ENCODE measurements at regions not wholly inside any gene's neighbourhood (a gene's known extent, or its start where the extent isn't known, plus 50 kb on each side); places are given as distances from the start of the nearest gene placed in this dataset.

GRCh38 chr13:43990829-43991228 is 111.1 kb downstream of the LACC1 start:
- intact Hi-C loops (cut with DNase I), result no loop called here

GRCh38 chr13:43991773-43992201 is 112.1 kb downstream of the LACC1 start:
- Histone ChIP-seq H3K27ac (ENCODE audit: low read depth in 1 of 2, low read length in 2 of 2) (no peak overlapping the region), H3K36me3 (ENCODE audit: control insufficient read depth in 1 of 2, insufficient read depth in 2 of 2, low read length in 1 of 2) (no peaks in the 10 kb centered on the region), H3K27me3 (ENCODE audit: control insufficient read depth in 1 of 2, insufficient read depth in 2 of 2, low read length in 1 of 2) (no peaks in the 10 kb centered on the region), H3K4me3 (ENCODE audit: low read length in 2 of 2) (no peak overlapping the region), H3K9me3 (ENCODE audit: control insufficient read depth, low read length) (peaks cover 5% of the 10 kb centered on the region), H3K4me1 (ENCODE audit: control insufficient read depth in 1 of 2, insufficient read depth in 2 of 2, low read length in 2 of 2) (peaks cover 0 to 3% of the 10 kb centered on the region in 2 donors)
- DNase-seq, result no peak
- ATAC-seq (ENCODE audit: low FRiP score), result no peak
- intact Hi-C loops (cut with DNase I), result no loop called here
- 53 to 56% methylated on average over 4 of the region's 4 CpGs for WGBS, 2 donors

More at GRCh38 chr13:43990829-43991228, 111.1 kb downstream of the LACC1 start:
- H3K27me3 ChIP-seq (ENCODE audit: control insufficient read depth in 1 of 2, insufficient read depth in 2 of 2, low read length in 1 of 2), result no peaks in the 10 kb centered on the region
- DNase-seq, result no peak
- peaks cover 0 to 1% of the 10 kb centered on the region in 2 donors for H3K4me1 ChIP-seq (ENCODE audit: control insufficient read depth in 1 of 2, insufficient read depth in 2 of 2, low read length in 2 of 2)
- no peak for ATAC-seq (ENCODE audit: low FRiP score)
- no peaks in the 10 kb centered on the region for H3K36me3 ChIP-seq (ENCODE audit: control insufficient read depth in 1 of 2, insufficient read depth in 2 of 2, low read length in 1 of 2)
- H3K9me3 ChIP-seq (ENCODE audit: control insufficient read depth, low read length), result peaks cover 5% of the 10 kb centered on the region
- no peak overlapping the region for H3K27ac ChIP-seq (ENCODE audit: low read depth in 1 of 2, low read length in 2 of 2)
- WGBS, 2 donors, result 96 to 97% methylated on average over 3 of the region's 3 CpGs
- no peak overlapping the region for H3K4me3 ChIP-seq (ENCODE audit: low read length in 2 of 2)

GRCh38 chr13:43992211-43992610 is 112.5 kb downstream of the LACC1 start:
- Histone ChIP-seq H3K27me3 (ENCODE audit: control insufficient read depth in 1 of 2, insufficient read depth in 2 of 2, low read length in 1 of 2) (no peaks in the 10 kb centered on the region), H3K4me3 (ENCODE audit: low read length in 2 of 2) (no peak overlapping the region), H3K36me3 (ENCODE audit: control insufficient read depth in 1 of 2, insufficient read depth in 2 of 2, low read length in 1 of 2) (no peaks in the 10 kb centered on the region), H3K27ac (ENCODE audit: low read depth in 1 of 2, low read length in 2 of 2) (no peak overlapping the region), H3K9me3 (ENCODE audit: control insufficient read depth, low read length) (peaks cover 5% of the 10 kb centered on the region), H3K4me1 (ENCODE audit: control insufficient read depth in 1 of 2, insufficient read depth in 2 of 2, low read length in 2 of 2) (peaks cover 0 to 3% of the 10 kb centered on the region in 2 donors)
- DNase-seq, result no peak
- intact Hi-C loops (cut with DNase I), result no loop called here
- ATAC-seq (ENCODE audit: low FRiP score), result no peak
- 84 to 91% methylated on average over 1 of the region's 1 CpG for whole genome bisulfite sequencing, 2 donors

- 89 to 96% methylated on average over 7 of the region's 7 CpGs for WGBS, 2 donors
- Histone ChIP-seq H3K4me1 (ENCODE audit: control insufficient read depth in 1 of 2, insufficient read depth in 2 of 2, low read length in 2 of 2) (peaks cover 0 to 3% of the 10 kb centered on the region in 2 donors), H3K27ac (ENCODE audit: low read depth in 1 of 2, low read length in 2 of 2) (no peak overlapping the region), H3K36me3 (ENCODE audit: control insufficient read depth in 1 of 2, insufficient read depth in 2 of 2, low read length in 1 of 2) (no peaks in the 10 kb centered on the region), H3K27me3 (ENCODE audit: control insufficient read depth in 1 of 2, insufficient read depth in 2 of 2, low read length in 1 of 2) (no peaks in the 10 kb centered on the region), H3K4me3 (ENCODE audit: low read length in 2 of 2) (no peak overlapping the region), H3K9me3 (ENCODE audit: control insufficient read depth, low read length) (peaks cover 5% of the 10 kb centered on the region)
- DNase-seq (no peak), ATAC-seq (ENCODE audit: low FRiP score) (no peak)
- intact Hi-C loops (cut with DNase I), result no loop called here
Measured at GRCh38 chr13:43994999-43995859, 115.5 kb downstream of the LACC1 start.

GRCh38 chr13:43996221-43996620 is 116.5 kb downstream of the LACC1 start:
- no peak for DNase-seq
- Histone ChIP-seq H3K9me3 (ENCODE audit: control insufficient read depth, low read length) (peaks cover 5% of the 10 kb centered on the region), H3K36me3 (ENCODE audit: control insufficient read depth in 1 of 2, insufficient read depth in 2 of 2, low read length in 1 of 2) (no peaks in the 10 kb centered on the region), H3K27ac (ENCODE audit: low read depth in 1 of 2, low read length in 2 of 2) (no peak overlapping the region), H3K27me3 (ENCODE audit: control insufficient read depth in 1 of 2, insufficient read depth in 2 of 2, low read length in 1 of 2) (no peaks in the 10 kb centered on the region), H3K4me3 (ENCODE audit: low read length in 2 of 2) (no peak overlapping the region), H3K4me1 (ENCODE audit: control insufficient read depth in 1 of 2, insufficient read depth in 2 of 2, low read length in 2 of 2) (peaks cover 0 to 3% of the 10 kb centered on the region in 2 donors)
- intact Hi-C loops (cut with DNase I), result no loop called here
- 60% methylated on average over 1 of the region's 1 CpG for WGBS, 2 donors
- no peak for ATAC-seq (ENCODE audit: low FRiP score)

GRCh38 chr13:44003481-44003880 is 123.8 kb downstream of the LACC1 start:
- no peak overlapping the region for H3K27ac ChIP-seq (ENCODE audit: low read depth in 1 of 2, low read length in 2 of 2)
- H3K4me1 ChIP-seq (ENCODE audit: control insufficient read depth in 1 of 2, insufficient read depth in 2 of 2, low read length in 2 of 2), result no peaks in the 10 kb centered on the region
- peaks cover 1% of the 10 kb centered on the region for H3K9me3 ChIP-seq (ENCODE audit: control insufficient read depth, low read length)
- no peaks in the 10 kb centered on the region for H3K27me3 ChIP-seq (ENCODE audit: control insufficient read depth in 1 of 2, insufficient read depth in 2 of 2, low read length in 1 of 2)
- intact Hi-C loops (cut with DNase I), result no loop called here
- H3K4me3 ChIP-seq (ENCODE audit: low read length in 2 of 2), result no peak overlapping the region
- no peaks in the 10 kb centered on the region for H3K36me3 ChIP-seq (ENCODE audit: control insufficient read depth in 1 of 2, insufficient read depth in 2 of 2, low read length in 1 of 2)
- DNase-seq (no peak), ATAC-seq (ENCODE audit: low FRiP score) (no peak)
- 85 to 87% methylated on average over 2 of the region's 2 CpGs for WGBS, 2 donors

GRCh38 chr13:44004878-44005277 is 125.2 kb downstream of the LACC1 start:
- WGBS, 2 donors, result 85% methylated on average over 3 of the region's 3 CpGs
- Histone ChIP-seq H3K36me3 (ENCODE audit: control insufficient read depth in 1 of 2, insufficient read depth in 2 of 2, low read length in 1 of 2) (no peaks in the 10 kb centered on the region), H3K9me3 (ENCODE audit: control insufficient read depth, low read length) (peaks cover 1% of the 10 kb centered on the region), H3K27me3 (ENCODE audit: control insufficient read depth in 1 of 2, insufficient read depth in 2 of 2, low read length in 1 of 2) (no peaks in the 10 kb centered on the region), H3K27ac (ENCODE audit: low read depth in 1 of 2, low read length in 2 of 2) (no peak overlapping the region), H3K4me1 (ENCODE audit: control insufficient read depth in 1 of 2, insufficient read depth in 2 of 2, low read length in 2 of 2) (no peaks in the 10 kb centered on the region), H3K4me3 (ENCODE audit: low read length in 2 of 2) (no peak overlapping the region)
- DNase-seq (no peak), ATAC-seq (ENCODE audit: low FRiP score) (no peak)
- intact Hi-C loops (cut with DNase I), result no loop called here

- DNase-seq (no peak), ATAC-seq (ENCODE audit: low FRiP score) (no peak)
- Histone ChIP-seq H3K4me3 (ENCODE audit: low read length in 2 of 2) (no peak overlapping the region), H3K27ac (ENCODE audit: low read depth in 1 of 2, low read length in 2 of 2) (no peak overlapping the region), H3K27me3 (ENCODE audit: control insufficient read depth in 1 of 2, insufficient read depth in 2 of 2, low read length in 1 of 2) (no peaks in the 10 kb centered on the region), H3K9me3 (ENCODE audit: control insufficient read depth, low read length) (peaks cover 1% of the 10 kb centered on the region), H3K36me3 (ENCODE audit: control insufficient read depth in 1 of 2, insufficient read depth in 2 of 2, low read length in 1 of 2) (no peaks in the 10 kb centered on the region), H3K4me1 (ENCODE audit: control insufficient read depth in 1 of 2, insufficient read depth in 2 of 2, low read length in 2 of 2) (no peaks in the 10 kb centered on the region)
- intact Hi-C loops (cut with DNase I), result no loop called here
- WGBS, 2 donors, result 92 to 100% methylated on average over 1 of the region's 1 CpG
Measured at GRCh38 chr13:44007451-44007850, 127.7 kb downstream of the LACC1 start.

- H3K27me3 ChIP-seq (ENCODE audit: control insufficient read depth in 1 of 2, insufficient read depth in 2 of 2, low read length in 1 of 2), result no peaks in the 10 kb centered on the region
- WGBS, 2 donors, result 93 to 98% methylated on average over 2 of the region's 2 CpGs
- intact Hi-C loops (cut with DNase I), result no loop called here
- H3K4me3 ChIP-seq (ENCODE audit: low read length in 2 of 2), result no peak overlapping the region
- peaks cover 1% of the 10 kb centered on the region for H3K9me3 ChIP-seq (ENCODE audit: control insufficient read depth, low read length)
- no peak for DNase-seq
- no peaks in the 10 kb centered on the region for H3K4me1 ChIP-seq (ENCODE audit: control insufficient read depth in 1 of 2, insufficient read depth in 2 of 2, low read length in 2 of 2)
- no peak for ATAC-seq (ENCODE audit: low FRiP score)
- H3K27ac ChIP-seq (ENCODE audit: low read depth in 1 of 2, low read length in 2 of 2), result no peak overlapping the region
- no peaks in the 10 kb centered on the region for H3K36me3 ChIP-seq (ENCODE audit: control insufficient read depth in 1 of 2, insufficient read depth in 2 of 2, low read length in 1 of 2)
Measured at GRCh38 chr13:44011036-44011435, 131.3 kb downstream of the LACC1 start.
